H9 (cell line): ENCODE measurements at regions not wholly inside any gene's neighbourhood (a gene's known extent, or its start where the extent isn't known, plus 50 kb on each side); places are given as distances from the start of the nearest gene placed in this dataset.

ENCODE experiments used
- DNase-seq: peaks from one replicate; pipeline ENCODE4 v3.0.0-alpha.2; 2017
- H2AFZ ChIP-seq: one replicate; pipeline ENCODE4 v1.6.1; 2013; ENCODE audit warnings: mild to moderate bottlenecking, low read length, control low read depth, moderate library complexity
- H2AK5ac ChIP-seq: 2 replicates; pipeline ENCODE4 v1.6.1; 2013; ENCODE audit warnings: low read length, control low read depth, mixed read lengths; ENCODE audit not compliant: insufficient read length
- H2BK120ac ChIP-seq: one replicate; pipeline ENCODE4 v1.6.1; 2013; ENCODE audit warnings: low read depth, mild to moderate bottlenecking, low read length, control low read depth, inconsistent platforms; ENCODE audit not compliant: poor library complexity, severe bottlenecking
- H2BK12ac ChIP-seq: 2 replicates; pipeline ENCODE4 v1.6.1; 2013; ENCODE audit warnings: low read length, control low read depth, mixed read lengths, low read depth; ENCODE audit not compliant: insufficient read length
- H2BK15ac ChIP-seq: 2 replicates; pipeline ENCODE4 v1.6.1; 2013; ENCODE audit warnings: low read depth, low read length, control low read depth
- H2BK20ac ChIP-seq: one replicate; pipeline ENCODE4 v1.6.1; 2013; ENCODE audit warnings: low read depth, mild to moderate bottlenecking, low read length, control low read depth, inconsistent platforms; ENCODE audit not compliant: poor library complexity, severe bottlenecking
- H2BK5ac ChIP-seq: 2 replicates; pipeline ENCODE4 v1.6.1; 2013; ENCODE audit warnings: low read length, control low read depth, mixed read lengths; ENCODE audit not compliant: insufficient read length
- H3K14ac ChIP-seq: 2 replicates; pipeline ENCODE4 v1.6.1; 2013; ENCODE audit warnings: low read length, control low read depth; ENCODE audit not compliant: insufficient read depth
- H3K18ac ChIP-seq: 2 replicates; pipeline ENCODE4 v1.6.1; 2013; ENCODE audit warnings: low read depth, mild to moderate bottlenecking, mixed read lengths, low read length, control low read depth; ENCODE audit not compliant: insufficient read length
- H3K23ac ChIP-seq: 2 replicates; pipeline ENCODE4 v1.6.1; 2013; ENCODE audit warnings: low read length, control low read depth, mixed read lengths, low read depth; ENCODE audit not compliant: insufficient read length
- H3K23me2 ChIP-seq: 2 replicates; pipeline ENCODE4 v1.6.1; 2013; ENCODE audit warnings: low read depth, mild to moderate bottlenecking, mixed read lengths, low read length, control low read depth; ENCODE audit not compliant: insufficient read length, poor library complexity, severe bottlenecking
- H3K27ac ChIP-seq: 2 replicates; pipeline ENCODE4 v1.5.1; 2013; ENCODE audit warnings: low read length, control low read depth, mixed read lengths, low read depth; ENCODE audit not compliant: insufficient read length
- H3K27me3 ChIP-seq: 2 replicates; pipeline ENCODE4 v1.6.1; 2013; ENCODE audit warnings: low read length, control low read depth, inconsistent platforms; ENCODE audit not compliant: insufficient read depth
- H3K4ac ChIP-seq: 2 replicates; pipeline ENCODE4 v1.6.1; 2013; ENCODE audit warnings: low read depth, mild to moderate bottlenecking, control low read depth, inconsistent platforms, low read length, moderate library complexity
- H3K4me1 ChIP-seq: 2 replicates; pipeline ENCODE4 v1.6.1; 2013; ENCODE audit warnings: low read length, control low read depth, inconsistent platforms; ENCODE audit not compliant: insufficient read depth
- H3K4me2 ChIP-seq: 2 replicates; pipeline ENCODE4 v1.6.1; 2013; ENCODE audit warnings: low read length, control low read depth, mixed read lengths; ENCODE audit not compliant: insufficient read length, insufficient read depth
- H3K56ac ChIP-seq: 2 replicates; pipeline ENCODE4 v1.6.1; 2013; ENCODE audit warnings: low read depth, mild to moderate bottlenecking, mixed read lengths, low read length, control low read depth; ENCODE audit not compliant: insufficient read length
- H3K79me1 ChIP-seq: 2 replicates; pipeline ENCODE4 v1.6.1; 2013; ENCODE audit warnings: low read depth, mild to moderate bottlenecking, moderate library complexity, low read length, control low read depth, inconsistent platforms; ENCODE audit not compliant: insufficient read depth, poor library complexity, severe bottlenecking
- H3K79me2 ChIP-seq: 2 replicates; pipeline ENCODE4 v1.6.1; 2013; ENCODE audit warnings: low read length, control low read depth, inconsistent platforms; ENCODE audit not compliant: insufficient read depth
- H3K9ac ChIP-seq: 2 replicates; pipeline ENCODE4 v1.6.1; 2013; ENCODE audit warnings: low read length, control low read depth, mixed read lengths; ENCODE audit not compliant: insufficient read length; ENCODE audit errors: extremely low read depth
- H3K9me3 ChIP-seq: one replicate; pipeline ENCODE4 v1.6.1; 2013; ENCODE audit warnings: low read depth, low read length, inconsistent platforms; ENCODE audit not compliant: control insufficient read depth
- H3T11ph ChIP-seq: one replicate; pipeline ENCODE4 v1.6.1; 2013; ENCODE audit warnings: mild to moderate bottlenecking, low read length, control low read depth, inconsistent platforms
- H4K20me1 ChIP-seq: one replicate; pipeline ENCODE4 v1.6.1; 2013; ENCODE audit not compliant: control insufficient read depth, insufficient read length, insufficient read depth
- H4K5ac ChIP-seq: 2 replicates; pipeline ENCODE4 v1.6.1; 2013; ENCODE audit warnings: low read depth, mild to moderate bottlenecking, mixed read lengths, low read length, control low read depth; ENCODE audit not compliant: insufficient read length
- H4K8ac ChIP-seq: replicated peaks from 2 replicates; pipeline ENCODE4 v1.6.1; 2013; ENCODE audit warnings: low read length, control low read depth, mixed read lengths, low read depth; ENCODE audit not compliant: insufficient read length
- H4K91ac ChIP-seq: 2 replicates; pipeline ENCODE4 v1.6.1; 2013; ENCODE audit warnings: low read depth, mild to moderate bottlenecking, moderate library complexity, mixed read lengths, low read length, control low read depth; ENCODE audit not compliant: insufficient read length
- H3K27ac Mint-ChIP-seq, 3 experiments: 2 replicates in 2 of 3; 3 replicates in 1 of 3; pipeline ENCODE4 v1.8.0; 2020 to 2021; ENCODE audit warnings: mixed read lengths in 3 of 3, mild to moderate bottlenecking in 1 of 3, moderate library complexity in 1 of 3
- H3K27me3 Mint-ChIP-seq: 2 replicates; pipeline ENCODE4 v1.8.0; 2021; ENCODE audit warnings: low read depth, mild to moderate bottlenecking, moderate library complexity, mixed read lengths
- H3K36me3 Mint-ChIP-seq, 3 experiments: 2 replicates in 2 of 3; 3 replicates in 1 of 3; pipeline ENCODE4 v1.8.0; 2020 to 2021; ENCODE audit warnings: low read depth in 3 of 3, mixed read lengths in 3 of 3; ENCODE audit not compliant: insufficient read depth in 1 of 3
- H3K4me1 Mint-ChIP-seq, 2 experiments: 2 replicates each; pipeline ENCODE4 v1.8.0; 2020; ENCODE audit warnings: mixed read lengths in 2 of 2
- H3K4me3 Mint-ChIP-seq, 2 experiments: 2 replicates in 1 of 2; 3 replicates in 1 of 2; pipeline ENCODE4 v1.8.0; 2020 to 2021; ENCODE audit warnings: mild to moderate bottlenecking in 2 of 2, mixed read lengths in 2 of 2, moderate library complexity in 1 of 2
- H3K9me3 Mint-ChIP-seq, 2 experiments: 2 replicates in 1 of 2; 3 replicates in 1 of 2; pipeline ENCODE4 v1.8.0; 2020; ENCODE audit warnings: mild to moderate bottlenecking in 2 of 2, mixed read lengths in 2 of 2, moderate library complexity in 1 of 2
- CTCF ChIP-seq: fragments of 200-600 bp; sonication (generic); conservative IDR thresholded peaks from 3 replicates; pipeline ENCODE4 v1.8.0; 2021; ENCODE audit warnings: antibody characterized with exemption, mild to moderate bottlenecking
- WGBS: extraction: QIAGEN DNeasy Blood & Tissue Kit; methylation state at CpG from one replicate; pipeline ENCODE4 v1.1.7; 2013; ENCODE audit warnings: missing lambda C conversion rate, low lambda C conversion rate, mixed read lengths; ENCODE audit not compliant: insufficient read length; ENCODE audit errors: extremely low coverage; 5-methylcytosine and 5-hydroxymethylcytosine counted together

GRCh38 chr5:87788416-87788815, 375.7 kb upstream of the CCNH start:
- Histone ChIP-seq H3K18ac (no peak overlapping the region), H3T11ph (no peak overlapping the region), H3K27me3 (no peaks in the 10 kb centered on the region), H3K4ac (no peak overlapping the region), H3K9me3 (no peaks in the 10 kb centered on the region), H2BK5ac (no peak overlapping the region), H3K79me2 (no peaks in the 10 kb centered on the region), H3K4me1 (no peaks in the 10 kb centered on the region; the same call in 1 of the 2 replicates), H3K23me2 (no peaks in the 10 kb centered on the region), H2AK5ac (no peak overlapping the region), H3K9ac (no peak overlapping the region), H4K8ac (no peak overlapping the region), H4K5ac (no peak overlapping the region), H3K79me1 (no peaks in the 10 kb centered on the region), H2BK15ac (no peak overlapping the region), H3K56ac (no peak overlapping the region), H2BK120ac (no peak overlapping the region), H2BK20ac (no peak overlapping the region), H2AFZ (no peak overlapping the region), H3K4me2 (no peak overlapping the region), H3K23ac (no peak overlapping the region), H4K91ac (no peak overlapping the region), H4K20me1 (no peaks in the 10 kb centered on the region), H3K27ac (no peak overlapping the region), H2BK12ac (no peak overlapping the region), H3K14ac (no peak overlapping the region)
- Mint-ChIP-seq H3K9me3 (peaks cover 0 to 3% of the 10 kb centered on the region in 2 experiments; a peak in 2 of 5 replicates), H3K4me1 (peaks cover 25 to 27% of the 10 kb centered on the region in 2 experiments), H3K36me3 (no peaks in the 10 kb centered on the region), H3K27me3 (peaks cover 73% of the 10 kb centered on the region), H3K4me3 (no peak overlapping the region), H3K27ac (no peak overlapping the region)
- WGBS, result no CpG with 5 or more reads among the region's 2 CpGs
- DNase-seq, result no peak
- no peak for TF ChIP-seq CTCF
